Activated T-cell treated with anti-CD3 and anti-CD28 coated beads, Interleukin-2, amount 50 U/mL, for 4 hours (primary cell): ENCODE measurements at regions not wholly inside any gene's neighbourhood (a gene's known extent, or its start where the extent isn't known, plus 50 kb on each side); places are given as distances from the start of the nearest gene placed in this dataset.

Source experiments
- ATAC-seq, 2 donors: fragments of 200-7000 bp; cut with Tn5 transposase; one replicate each; pipeline ENCODE4 v1.10.0; 2021
- DNase-seq: peaks from one replicate; pipeline ENCODE4 v3.0.0-alpha.2; 2020
- H3K27me3 Mint-ChIP-seq: one replicate; pipeline ENCODE4 v1.8.0; 2021; ENCODE audit warnings: low read depth, mixed read lengths
- H3K36me3 Mint-ChIP-seq: one replicate; pipeline ENCODE4 v1.8.0; 2022; ENCODE audit warnings: mixed read lengths; ENCODE audit not compliant: insufficient read depth
- H3K4me1 Mint-ChIP-seq: one replicate; pipeline ENCODE4 v1.8.0; 2021; ENCODE audit warnings: low read depth, mixed read lengths
- H3K4me3 Mint-ChIP-seq: one replicate; pipeline ENCODE4 v1.8.0; 2021; ENCODE audit warnings: mild to moderate bottlenecking, moderate library complexity, mixed read lengths
- H3K9me3 Mint-ChIP-seq: one replicate; pipeline ENCODE4 v1.8.0; 2021; ENCODE audit warnings: mixed read lengths

DNA sequence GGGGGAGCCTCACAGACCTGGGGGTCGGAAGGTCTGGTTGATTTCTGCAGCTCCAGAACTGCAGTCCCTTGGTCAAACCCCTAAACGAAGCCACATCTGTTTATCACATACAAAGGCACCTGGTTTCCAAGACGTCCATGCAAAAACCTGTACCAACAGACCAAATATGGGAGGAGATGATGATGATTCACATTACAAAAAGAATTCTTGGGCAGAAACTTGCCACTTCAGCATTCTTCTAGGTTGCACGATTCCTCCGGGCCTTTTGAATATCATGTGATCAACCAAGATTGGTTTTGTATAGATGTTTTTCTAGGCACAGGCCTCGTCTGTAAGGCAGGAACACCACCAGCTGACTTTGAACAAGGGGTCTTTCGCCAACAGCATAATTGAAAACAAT is 466.3 kb downstream of the SOX9 start:
- H3K36me3 Mint-ChIP-seq, result no peaks in the 10 kb centered on the region
- no peaks in the 10 kb centered on the region for H3K9me3 Mint-ChIP-seq
- no peak for ATAC-seq

DNA sequence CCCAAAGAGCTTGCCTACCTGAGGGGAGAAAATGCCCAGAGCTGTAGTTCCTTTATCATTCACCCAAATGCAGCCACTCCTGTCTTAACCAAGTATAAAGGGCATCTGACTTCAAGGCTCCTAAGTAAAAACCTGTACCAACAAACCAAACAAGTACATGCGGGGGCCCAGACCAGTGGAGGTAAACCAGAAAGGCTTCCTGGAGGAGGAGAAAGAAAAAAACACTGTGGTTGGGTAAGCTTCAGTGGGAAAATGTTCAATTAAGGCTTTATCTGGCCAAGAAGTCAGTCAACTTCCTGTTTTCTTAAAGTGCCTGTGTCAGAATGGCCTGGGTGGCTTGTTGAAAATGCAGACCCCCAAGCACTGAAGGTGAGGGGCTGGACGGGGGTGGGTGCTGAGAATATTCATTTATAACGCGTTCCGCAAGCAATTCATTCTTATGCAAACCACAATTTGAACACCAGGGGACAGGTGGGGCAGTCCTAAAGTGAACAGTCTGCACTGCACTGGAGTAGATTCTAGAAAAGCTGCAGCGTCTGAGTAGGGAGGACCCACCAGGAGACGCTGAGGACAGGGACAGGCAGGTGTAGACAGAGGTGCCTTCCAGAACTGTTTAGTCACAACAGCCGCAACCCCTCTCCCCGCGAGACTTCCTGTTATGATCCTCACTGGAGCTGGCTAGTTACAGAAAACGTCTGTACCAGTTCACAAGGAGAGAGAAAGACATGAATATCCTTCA is 467.1 kb downstream of the SOX9 start:
- DNase-seq (no peak), ATAC-seq (peak in 1 of 2 donors; percentile 25)
- no peaks in the 10 kb centered on the region for H3K36me3 Mint-ChIP-seq
- peak overlapping the region; percentile 17 for H3K4me3 Mint-ChIP-seq
- H3K4me1 Mint-ChIP-seq, result peaks cover 35% of the 10 kb centered on the region
- peaks cover 35% of the 10 kb centered on the region for H3K27me3 Mint-ChIP-seq
- no peaks in the 10 kb centered on the region for H3K9me3 Mint-ChIP-seq

More for the DNA sequence above, 466.3 kb downstream of the SOX9 start:
- no peak for DNase-seq
- Mint-ChIP-seq H3K4me3 (no peak overlapping the region), H3K27me3 (peaks cover 37% of the 10 kb centered on the region), H3K4me1 (peaks cover 33% of the 10 kb centered on the region)

DNA sequence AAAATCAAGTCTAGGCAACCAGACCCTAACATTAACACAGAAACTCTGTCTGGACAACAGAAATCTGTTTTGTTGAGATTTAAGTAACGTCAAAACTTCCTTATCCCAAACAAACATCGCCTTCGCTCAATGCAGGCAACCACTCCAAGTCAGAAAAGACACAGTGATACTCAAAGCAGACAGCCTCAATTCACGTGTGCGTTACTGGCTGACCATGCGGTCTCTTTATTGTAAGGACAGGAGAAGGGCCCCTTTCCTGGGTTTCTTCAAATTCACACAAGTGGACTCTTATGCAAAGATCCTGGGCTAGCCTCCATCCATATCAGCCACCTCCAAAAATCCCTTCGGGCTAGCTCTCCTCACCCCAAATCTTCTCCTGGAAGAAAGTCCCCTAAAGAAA is 467.7 kb downstream of the SOX9 start:
- Mint-ChIP-seq H3K4me1 (peaks cover 37% of the 10 kb centered on the region), H3K4me3 (peak overlapping the region; percentile 2), H3K9me3 (no peaks in the 10 kb centered on the region), H3K27me3 (peaks cover 36% of the 10 kb centered on the region), H3K36me3 (no peaks in the 10 kb centered on the region)
- DNase-seq (no peak), ATAC-seq (no peak)

DNA sequence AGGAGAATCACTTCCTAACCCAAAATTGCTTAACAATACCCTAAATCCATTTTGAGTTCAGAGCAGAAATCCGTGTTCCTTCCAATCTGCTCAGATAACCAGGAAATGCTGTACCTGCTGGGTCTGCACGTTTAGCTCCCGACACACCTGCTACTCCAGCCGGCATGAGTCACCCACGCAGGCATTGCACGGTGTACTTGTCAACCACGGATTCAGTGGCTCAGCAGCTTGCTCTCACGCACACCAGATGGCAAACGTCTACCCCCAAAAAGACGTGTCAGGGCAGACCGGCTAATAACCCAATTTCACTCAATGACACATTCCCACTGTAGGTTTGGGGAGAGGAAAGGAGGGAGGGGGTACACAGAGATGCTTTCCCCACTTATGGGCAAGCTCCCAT is 468.1 kb downstream of the SOX9 start:
- Mint-ChIP-seq H3K36me3 (no peaks in the 10 kb centered on the region), H3K4me3 (peak overlapping the region; percentile 2), H3K4me1 (peaks cover 37% of the 10 kb centered on the region), H3K9me3 (no peaks in the 10 kb centered on the region), H3K27me3 (peaks cover 37% of the 10 kb centered on the region)
- DNase-seq, result no peak
- ATAC-seq, result no peak

DNA sequence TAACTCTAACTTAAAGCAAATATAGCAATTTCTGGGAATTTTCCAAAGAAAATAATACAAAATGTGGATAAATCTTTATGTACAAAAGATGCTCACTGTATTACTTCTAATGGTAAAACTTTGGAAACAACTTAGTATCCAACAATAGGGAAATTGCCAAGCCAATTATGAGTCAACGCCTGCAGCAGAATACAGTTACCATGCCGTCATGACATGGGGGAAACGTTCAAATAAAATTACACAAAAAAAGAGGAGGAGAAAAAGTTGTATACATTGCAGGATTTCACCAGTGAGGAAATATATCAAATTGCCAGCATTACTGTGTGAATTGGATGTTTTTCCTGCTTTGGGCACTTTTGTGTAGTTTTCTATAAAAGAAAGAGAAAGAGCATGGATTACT is 469.6 kb downstream of the SOX9 start:
- no peaks in the 10 kb centered on the region for H3K9me3 Mint-ChIP-seq
- no peaks in the 10 kb centered on the region for H3K36me3 Mint-ChIP-seq
- peaks cover 37% of the 10 kb centered on the region for H3K27me3 Mint-ChIP-seq
- ATAC-seq, result no peak
- H3K4me1 Mint-ChIP-seq, result peaks cover 37% of the 10 kb centered on the region
- H3K4me3 Mint-ChIP-seq, result peak overlapping the region; percentile 47
- no peak for DNase-seq

DNA sequence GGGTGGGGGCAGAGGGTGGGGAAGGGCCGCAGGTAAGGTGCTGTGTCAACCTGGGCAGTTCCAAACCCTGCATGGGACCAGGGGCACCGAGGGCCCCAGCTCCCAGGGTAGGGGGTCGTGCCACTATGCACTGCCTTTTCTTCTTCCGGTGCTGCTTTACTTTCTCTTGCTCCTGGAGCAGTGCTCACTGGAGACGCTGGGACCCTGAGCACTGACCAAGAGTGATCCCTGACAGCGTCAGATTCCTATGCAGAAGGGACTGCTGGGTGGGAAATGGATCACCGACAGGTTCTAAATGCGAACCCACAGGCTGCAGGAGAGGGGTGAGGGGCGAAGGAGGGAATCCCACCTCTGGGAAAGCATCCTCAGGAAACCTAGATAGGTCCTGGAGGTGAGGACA is 470.1 kb downstream of the SOX9 start:
- H3K4me3 Mint-ChIP-seq, result peak overlapping the region; percentile 85
- H3K27me3 Mint-ChIP-seq, result peaks cover 37% of the 10 kb centered on the region
- H3K9me3 Mint-ChIP-seq, result no peaks in the 10 kb centered on the region
- H3K4me1 Mint-ChIP-seq, result peaks cover 37% of the 10 kb centered on the region
- no peak for DNase-seq
- no peaks in the 10 kb centered on the region for H3K36me3 Mint-ChIP-seq
- ATAC-seq, result no peak

DNA sequence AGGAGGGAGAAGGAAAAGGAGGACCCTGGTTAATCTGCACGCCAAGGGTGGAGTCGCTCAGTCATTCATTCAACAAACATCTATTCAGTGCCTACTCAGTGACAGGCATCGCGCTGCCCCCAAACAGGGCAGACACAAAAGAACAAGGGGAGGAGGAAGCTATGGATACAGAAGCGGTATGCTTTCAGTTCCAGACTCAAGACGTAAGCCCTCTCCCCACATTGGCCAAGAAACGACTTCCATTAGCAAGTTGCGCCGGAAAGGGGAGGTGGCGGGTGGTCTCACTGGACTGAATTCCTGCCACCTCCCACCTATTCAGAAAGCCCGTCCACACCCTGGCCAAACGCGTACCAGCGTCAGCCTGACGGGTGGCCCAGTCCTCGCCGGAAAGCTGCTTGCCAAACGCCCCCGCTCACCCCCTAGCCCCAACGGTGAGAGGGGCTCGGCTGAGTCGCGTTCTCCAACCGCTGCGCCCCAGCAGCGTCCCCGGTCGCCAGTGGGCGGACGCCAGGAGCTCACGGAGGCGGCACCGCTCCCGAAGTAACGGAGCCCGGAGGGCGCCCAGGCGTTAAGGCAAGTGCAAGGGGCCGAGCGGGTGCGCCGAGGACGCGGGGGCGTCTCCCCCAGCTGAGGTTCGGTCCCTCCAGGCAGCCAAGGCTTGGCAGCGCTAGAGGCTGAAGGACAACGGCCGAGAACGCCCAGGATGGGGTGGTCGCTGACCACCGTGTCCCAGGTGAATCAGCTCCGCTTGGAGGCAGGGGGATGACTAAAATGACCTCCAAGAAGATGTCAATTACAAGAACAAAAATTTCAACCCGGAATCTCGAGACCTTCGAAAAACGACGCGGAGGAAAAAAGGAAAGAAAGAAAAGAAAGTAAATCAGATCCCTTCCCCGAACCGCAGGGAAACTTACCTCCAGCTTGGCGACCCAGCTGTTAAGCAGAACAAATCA is 470.7 kb downstream of the SOX9 start:
- H3K36me3 Mint-ChIP-seq, result no peaks in the 10 kb centered on the region
- H3K27me3 Mint-ChIP-seq, result peaks cover 36% of the 10 kb centered on the region
- DNase-seq (no peak), ATAC-seq (peak in 1 of 2 donors; percentile 30)
- H3K4me1 Mint-ChIP-seq, result peaks cover 37% of the 10 kb centered on the region
- peak overlapping the region; percentile 85 for H3K4me3 Mint-ChIP-seq
- no peaks in the 10 kb centered on the region for H3K9me3 Mint-ChIP-seq

DNA sequence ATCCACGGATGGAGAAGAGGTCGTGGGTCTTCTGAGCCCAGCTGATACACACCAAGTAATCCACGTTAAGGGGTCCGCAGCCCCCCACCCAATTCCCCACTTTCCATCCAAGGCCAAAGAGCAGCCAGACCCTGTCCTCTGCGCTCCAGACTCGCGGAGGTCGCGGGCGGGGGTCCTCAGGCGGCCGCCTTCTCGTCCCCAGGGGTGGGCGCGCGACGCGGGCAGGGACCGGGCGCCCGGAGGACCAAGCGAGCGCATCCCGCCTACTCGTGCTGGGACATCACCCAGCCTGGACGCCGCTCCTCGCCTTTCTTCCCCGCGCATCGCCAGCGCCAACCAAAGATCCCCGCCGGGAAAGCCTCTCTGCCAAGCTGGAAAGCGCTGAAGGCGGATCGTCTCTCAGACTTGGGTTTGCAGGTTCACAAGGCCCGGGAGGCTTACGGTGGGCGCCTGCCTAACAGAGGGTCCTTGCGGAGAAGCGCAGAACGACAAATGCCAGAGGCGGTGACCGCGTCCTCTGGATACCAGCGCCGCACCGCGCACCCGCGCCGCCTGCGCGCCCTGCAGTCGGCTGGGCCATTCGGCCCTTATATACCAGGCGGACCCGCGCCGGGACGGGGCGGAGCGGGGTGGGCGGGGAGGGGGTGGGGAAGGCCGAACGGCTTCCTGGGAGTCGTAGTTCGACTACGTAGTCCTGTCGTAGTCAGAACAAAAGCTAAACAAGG is 471.6 kb downstream of the SOX9 start:
- ATAC-seq, result peak; percentile 75 to 77
- Mint-ChIP-seq H3K4me3 (peak overlapping the region; percentile 85), H3K27me3 (peaks cover 36% of the 10 kb centered on the region), H3K36me3 (no peaks in the 10 kb centered on the region), H3K9me3 (no peaks in the 10 kb centered on the region), H3K4me1 (peaks cover 31% of the 10 kb centered on the region)
- DNase-seq, result peak; percentile 14

DNA sequence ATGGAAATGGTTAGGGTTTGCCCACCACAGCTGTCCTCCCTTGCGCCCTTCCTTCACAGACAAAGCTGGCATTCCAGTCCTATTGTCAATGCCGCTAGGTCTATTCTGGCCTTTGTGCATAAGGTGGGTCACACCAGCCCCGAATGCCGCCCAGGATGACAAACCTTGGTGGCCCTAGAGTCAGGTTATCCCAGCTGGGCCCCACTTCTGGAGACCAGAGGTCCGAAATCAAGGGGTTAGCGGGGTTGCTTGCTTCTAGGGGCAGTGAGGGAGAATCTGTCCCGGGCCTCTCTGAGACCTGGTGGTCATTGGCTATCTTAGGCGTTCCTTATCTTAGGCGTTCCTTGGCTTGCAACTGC is 472.1 kb downstream of the SOX9 start:
- no peaks in the 10 kb centered on the region for H3K9me3 Mint-ChIP-seq
- ATAC-seq (no peak), DNase-seq (no peak)
- peaks cover 33% of the 10 kb centered on the region for H3K27me3 Mint-ChIP-seq
- no peak overlapping the region for H3K4me3 Mint-ChIP-seq
- H3K36me3 Mint-ChIP-seq, result no peaks in the 10 kb centered on the region
- H3K4me1 Mint-ChIP-seq, result peaks cover 26% of the 10 kb centered on the region

DNA sequence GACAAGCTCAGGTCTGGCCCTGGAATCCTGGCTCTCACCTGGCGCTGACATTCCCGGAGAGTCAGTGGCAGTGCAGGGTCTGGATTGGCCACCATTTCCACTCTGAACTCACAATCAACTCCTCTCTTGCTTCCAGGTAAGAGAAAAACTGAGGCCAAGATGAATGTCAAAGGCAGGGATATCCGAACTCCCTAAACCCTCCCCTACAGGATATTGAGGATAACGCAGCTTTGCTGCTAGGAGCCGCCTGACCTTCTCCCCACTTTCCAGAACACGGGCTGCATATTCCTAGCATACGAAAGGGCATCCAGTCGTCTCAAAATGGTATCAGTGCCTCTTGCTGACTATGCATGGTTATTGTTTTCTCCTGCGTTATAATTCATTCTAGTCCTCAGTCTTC is 473.4 kb downstream of the SOX9 start:
- Mint-ChIP-seq H3K27me3 (peaks cover 29% of the 10 kb centered on the region), H3K4me1 (peaks cover 17% of the 10 kb centered on the region), H3K9me3 (no peaks in the 10 kb centered on the region), H3K4me3 (no peak overlapping the region), H3K36me3 (no peaks in the 10 kb centered on the region)
- ATAC-seq (no peak), DNase-seq (no peak)
